SHP77 treated with DMSO at 0.1 percent for 48 hours (cell line): ENCODE measurements at regions not wholly inside any gene's neighbourhood (a gene's known extent, or its start where the extent isn't known, plus 50 kb on each side); places are given as distances from the start of the nearest gene placed in this dataset.

ENCODE experiments used
- DNase-seq: peaks from one replicate; lab custom pipeline; 2025; lab: John Stamatoyannopoulos, UW

GRCh38 chr18:11268153-11268552, 118.8 kb upstream of the PIEZO2 start:
- DNase-seq: no peak

- DNase-seq: no peak
These were observed 117.6 kb upstream of the PIEZO2 start for GRCh38 chr18:11266781-11267480.

- no peak for DNase-seq
These were observed 112.1 kb upstream of the PIEZO2 start for GRCh38 chr18:11261486-11261885.

- DNase-seq: no peak
These were observed 111.6 kb upstream of the PIEZO2 start for GRCh38 chr18:11260961-11261461.

- DNase-seq: no peak
These were observed 110.2 kb upstream of the PIEZO2 start for GRCh38 chr18:11259469-11260150.

GRCh38 chr18:11258039-11258610, 108.8 kb upstream of the PIEZO2 start:
- DNase-seq: no peak

- no peak for DNase-seq
These were observed 106.9 kb upstream of the PIEZO2 start for GRCh38 chr18:11256251-11256650.

GRCh38 chr18:11251891-11252270, 102.5 kb upstream of the PIEZO2 start:
- no peak for DNase-seq

- DNase-seq: no peak
These were observed 102.0 kb upstream of the PIEZO2 start for GRCh38 chr18:11251229-11251890.

GRCh38 chr18:11249391-11249790, 100.0 kb upstream of the PIEZO2 start:
- DNase-seq: no peak

- DNase-seq: no peak
These were observed 98.1 kb upstream of the PIEZO2 start for GRCh38 chr18:11247381-11247970.

- no peak for DNase-seq
These were observed 97.3 kb upstream of the PIEZO2 start for GRCh38 chr18:11246495-11247300.

GRCh38 chr18:11245879-11246278, 96.5 kb upstream of the PIEZO2 start:
- no peak for DNase-seq

GRCh38 chr18:11237484-11237883, 88.1 kb upstream of the PIEZO2 start:
- DNase-seq: no peak

- no peak for DNase-seq
These were observed 87.7 kb upstream of the PIEZO2 start for GRCh38 chr18:11237066-11237465.

GRCh38 chr18:11224153-11224552, 74.8 kb upstream of the PIEZO2 start:
- DNase-seq: no peak

GRCh38 chr18:11219571-11219970, 70.2 kb upstream of the PIEZO2 start:
- no peak for DNase-seq

GRCh38 chr18:11215216-11215615, 65.8 kb upstream of the PIEZO2 start:
- no peak for DNase-seq

- DNase-seq: no peak
These were observed 54.7 kb upstream of the PIEZO2 start for GRCh38 chr18:11204020-11204419.

- DNase-seq: no peak
These were observed 50.1 kb upstream of the PIEZO2 start for GRCh38 chr18:11199477-11199876.
